ENCODE measurements at regions not wholly inside any gene's neighbourhood (a gene's known extent, or its start where the extent isn't known, plus 50 kb on each side); places are given as distances from the start of the nearest gene placed in this dataset.

- TF ChIP-seq POLR2AphosphoS5 (IDR thresholded peaks at IDR 0.05; ENCODE audit: low read depth, low read length) (no peak), POLR2A (IDR thresholded peaks at IDR 0.05; ENCODE audit: low read depth, low read length) (no peak)
Measured at GRCh38 chr4:156102411-156102810, 148.7 kb upstream of the CTSO start.
